NB4 (cell line): ENCODE measurements at regions not wholly inside any gene's neighbourhood (a gene's known extent, or its start where the extent isn't known, plus 50 kb on each side); places are given as distances from the start of the nearest gene placed in this dataset.

Source experiments
- CTCF ChIP-seq: IDR thresholded peaks from one replicate; pipeline ENCODE4 v1.5.1; 2012; ENCODE audit warnings: low read depth, low read length
- MAX ChIP-seq: IDR thresholded peaks from 2 replicates; pipeline ENCODE4 v1.6.1; 2011; ENCODE audit warnings: low read depth, low read length
- MYC ChIP-seq: IDR thresholded peaks from 2 replicates; pipeline ENCODE4 v1.6.1; 2011; ENCODE audit warnings: low read depth, low read length
- POLR2A ChIP-seq: IDR thresholded peaks from 2 replicates; pipeline ENCODE4 v1.6.1; 2011; ENCODE audit warnings: mild to moderate bottlenecking; ENCODE audit not compliant: insufficient read length; ENCODE audit errors: extremely low read depth

GRCh38 chr2:74059137-74059775, 74.5 kb downstream of the TET3 start:
- TF ChIP-seq POLR2A (no peak), CTCF (no peak), MAX (no peak), MYC (no peak)
